RWPE2 (cell line): ENCODE measurements at regions not wholly inside any gene's neighbourhood (a gene's known extent, or its start where the extent isn't known, plus 50 kb on each side); places are given as distances from the start of the nearest gene placed in this dataset.
A peak's percentile ranks its signal among the peaks of the same experiment; 100 is the strongest.

Source experiments
- ATAC-seq: fragments of 200-7000 bp; cut with Tn5 transposase; 3 replicates; pipeline ENCODE4 v1.9.1; 2021; ENCODE audit warnings: low read depth
- DNase-seq: peaks from one replicate; pipeline ENCODE4 v3.0.0-alpha.2; 2020; ENCODE audit warnings: low spot score
- H3K27ac ChIP-seq: fragments of 450-650 bp; 2 replicates; pipeline ENCODE4 v1.5.1; 2017; ENCODE audit warnings: mild to moderate bottlenecking; ENCODE audit not compliant: poor library complexity, severe bottlenecking
- H3K27me3 ChIP-seq: fragments of 250-450 bp; sonication (Bioruptor Pico); 2 replicates; pipeline ENCODE4 v1.5.1; 2021; ENCODE audit warnings: mild to moderate bottlenecking, moderate library complexity; ENCODE audit not compliant: insufficient read depth, poor library complexity, severe bottlenecking
- H3K36me3 ChIP-seq: fragments of 250-450 bp; sonication (Bioruptor Pico); 2 replicates; pipeline ENCODE4 v1.5.1; 2020; ENCODE audit warnings: low read depth, mild to moderate bottlenecking, moderate library complexity
- H3K4me1 ChIP-seq: fragments of 250-450 bp; sonication (Bioruptor Pico); 2 replicates; pipeline ENCODE4 v1.5.1; 2021; ENCODE audit warnings: mild to moderate bottlenecking, moderate library complexity; ENCODE audit not compliant: insufficient read depth, poor library complexity, severe bottlenecking
- H3K4me3 ChIP-seq: fragments of 250-450 bp; sonication (Bioruptor Pico); 2 replicates; pipeline ENCODE4 v1.5.1; 2021; ENCODE audit warnings: mild to moderate bottlenecking, moderate library complexity; ENCODE audit not compliant: severe bottlenecking
- H3K9me3 ChIP-seq: fragments of 250-450 bp; sonication (Bioruptor Pico); 2 replicates; pipeline ENCODE4 v1.5.1; 2021; ENCODE audit warnings: mild to moderate bottlenecking, moderate library complexity; ENCODE audit not compliant: severe bottlenecking
- TF ChIP-seq, protein P1 (sequence below): fragments of 450-650 bp; IDR thresholded peaks from one replicate; pipeline ENCODE4 v1.5.1; 2017; ENCODE audit warnings: mild to moderate bottlenecking, moderate library complexity; ENCODE audit not compliant: poor library complexity, severe bottlenecking

- Histone ChIP-seq H3K4me3 (no peak overlapping the region), H3K27ac (no peak overlapping the region), H3K9me3 (peaks cover 4% of the 10 kb centered on the region), H3K36me3 (no peaks in the 10 kb centered on the region), H3K4me1 (peaks cover 5% of the 10 kb centered on the region), H3K27me3 (no peaks in the 10 kb centered on the region)
- no peak for DNase-seq
- no peak for ATAC-seq
- TF ChIP-seq, protein P1, sequence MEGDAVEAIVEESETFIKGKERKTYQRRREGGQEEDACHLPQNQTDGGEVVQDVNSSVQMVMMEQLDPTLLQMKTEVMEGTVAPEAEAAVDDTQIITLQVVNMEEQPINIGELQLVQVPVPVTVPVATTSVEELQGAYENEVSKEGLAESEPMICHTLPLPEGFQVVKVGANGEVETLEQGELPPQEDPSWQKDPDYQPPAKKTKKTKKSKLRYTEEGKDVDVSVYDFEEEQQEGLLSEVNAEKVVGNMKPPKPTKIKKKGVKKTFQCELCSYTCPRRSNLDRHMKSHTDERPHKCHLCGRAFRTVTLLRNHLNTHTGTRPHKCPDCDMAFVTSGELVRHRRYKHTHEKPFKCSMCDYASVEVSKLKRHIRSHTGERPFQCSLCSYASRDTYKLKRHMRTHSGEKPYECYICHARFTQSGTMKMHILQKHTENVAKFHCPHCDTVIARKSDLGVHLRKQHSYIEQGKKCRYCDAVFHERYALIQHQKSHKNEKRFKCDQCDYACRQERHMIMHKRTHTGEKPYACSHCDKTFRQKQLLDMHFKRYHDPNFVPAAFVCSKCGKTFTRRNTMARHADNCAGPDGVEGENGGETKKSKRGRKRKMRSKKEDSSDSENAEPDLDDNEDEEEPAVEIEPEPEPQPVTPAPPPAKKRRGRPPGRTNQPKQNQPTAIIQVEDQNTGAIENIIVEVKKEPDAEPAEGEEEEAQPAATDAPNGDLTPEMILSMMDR, result no peak
These were observed 56.4 kb downstream of the CD24 start for GRCh38 chr6:106918115-106918514.

GRCh38 chr6:106916891-106917290 lies 57.6 kb downstream of the CD24 start:
- Histone ChIP-seq H3K27me3 (no peaks in the 10 kb centered on the region), H3K9me3 (peaks cover 4% of the 10 kb centered on the region), H3K4me3 (no peak overlapping the region), H3K27ac (no peak overlapping the region), H3K36me3 (no peaks in the 10 kb centered on the region), H3K4me1 (peaks cover 17% of the 10 kb centered on the region)
- DNase-seq (no peak), ATAC-seq (no peak)
- TF ChIP-seq, protein P1, result no peak

GRCh38 chr6:106913676-106914280 lies 60.8 kb downstream of the CD24 start:
- no peaks in the 10 kb centered on the region for H3K36me3 ChIP-seq
- H3K27ac ChIP-seq, result peak overlapping the region; percentile 82
- no peaks in the 10 kb centered on the region for H3K27me3 ChIP-seq
- H3K4me1 ChIP-seq, result peaks cover 22% of the 10 kb centered on the region
- TF ChIP-seq, protein P1, result no peak
- DNase-seq, result no peak
- ATAC-seq, result peak; percentile 71
- H3K9me3 ChIP-seq, result peaks cover 4% of the 10 kb centered on the region
- H3K4me3 ChIP-seq, result no peak overlapping the region

- H3K36me3 ChIP-seq, result no peaks in the 10 kb centered on the region
- H3K4me3 ChIP-seq, result no peak overlapping the region
- no peaks in the 10 kb centered on the region for H3K27me3 ChIP-seq
- peak overlapping the region; percentile 82 for H3K27ac ChIP-seq
- peaks cover 4% of the 10 kb centered on the region for H3K9me3 ChIP-seq
- TF ChIP-seq, protein P1, result no peak
- peaks cover 29% of the 10 kb centered on the region for H3K4me1 ChIP-seq
- peak; percentile 70 for ATAC-seq
- no peak for DNase-seq
These were observed 61.4 kb downstream of the CD24 start for GRCh38 chr6:106913111-106913510.

DNA sequence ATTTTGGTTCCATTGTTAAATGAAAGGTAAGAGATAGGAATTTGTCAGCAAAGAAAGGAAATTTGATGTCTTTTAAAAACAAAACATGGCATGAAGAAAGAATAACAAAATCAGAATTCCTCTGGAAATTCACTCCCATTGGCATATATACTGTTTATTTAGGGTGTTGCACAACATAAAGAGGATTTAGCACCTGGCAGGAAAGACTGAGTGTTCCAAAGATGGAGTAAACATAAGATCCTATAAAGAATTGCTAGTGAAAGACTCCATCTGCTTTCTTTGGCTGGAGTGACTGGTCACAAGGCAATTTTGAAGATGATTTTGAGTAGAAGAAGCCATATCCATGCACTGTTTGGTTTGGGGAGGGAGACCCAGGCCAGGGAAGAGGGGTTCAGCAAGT lies 62.4 kb downstream of the CD24 start:
- no peak overlapping the region for H3K4me3 ChIP-seq
- ATAC-seq (no peak), DNase-seq (no peak)
- no peaks in the 10 kb centered on the region for H3K36me3 ChIP-seq
- peaks cover 31% of the 10 kb centered on the region for H3K4me1 ChIP-seq
- TF ChIP-seq, protein P1, result no peak
- H3K27me3 ChIP-seq, result no peaks in the 10 kb centered on the region
- H3K27ac ChIP-seq, result peak overlapping the region; percentile 82
- H3K9me3 ChIP-seq, result peaks cover 4% of the 10 kb centered on the region
